ENCODE measurements at regions not wholly inside any gene's neighbourhood (a gene's known extent, or its start where the extent isn't known, plus 50 kb on each side); places are given as distances from the start of the nearest gene placed in this dataset.

- TF ChIP-seq CTCF (conservative IDR thresholded peaks at IDR 0.05): no peak
- no peak overlapping the region for H3K27ac Mint-ChIP-seq
- Histone ChIP-seq H3K9ac (ENCODE audit: extremely low read depth, low read length, poor library complexity, severe bottlenecking) (no peak overlapping the region), H3K27me3 (ENCODE audit: control insufficient read depth, insufficient read depth, low read length, poor library complexity, severe bottlenecking) (no peaks in the 10 kb centered on the region), H3K27ac (ENCODE audit: low read depth, low read length) (no peak overlapping the region), H3K4me3 (ENCODE audit: low read length) (no peak overlapping the region), H3K4me1 (ENCODE audit: control insufficient read depth, insufficient read depth, low read length) (peaks cover 3% of the 10 kb centered on the region), H3K36me3 (ENCODE audit: control insufficient read depth, insufficient read depth, low read length) (no peaks in the 10 kb centered on the region), H3K9me3 (ENCODE audit: control insufficient read depth, low read length) (no peaks in the 10 kb centered on the region)
- no peaks in the 10 kb centered on the region for H3K27me3 Mint-ChIP-seq (ENCODE audit: insufficient read depth)
- H3K4me3 Mint-ChIP-seq: no peak overlapping the region
- WGBS, 2 experiments (ENCODE audit: insufficient coverage in 1 of 2, insufficient read length in 1 of 2): 89 to 90% methylated on average over 7 to 15 of the region's 15 CpGs
- H3K9me3 Mint-ChIP-seq: no peaks in the 10 kb centered on the region
- no peak for DNase-seq
- H3K4me1 Mint-ChIP-seq: peaks cover 19% of the 10 kb centered on the region
- no peaks in the 10 kb centered on the region for H3K36me3 Mint-ChIP-seq (ENCODE audit: low read depth)
These were observed 85.9 kb downstream of the GLI2 start for GRCh38 chr2:120821446-120822160.

DNA sequence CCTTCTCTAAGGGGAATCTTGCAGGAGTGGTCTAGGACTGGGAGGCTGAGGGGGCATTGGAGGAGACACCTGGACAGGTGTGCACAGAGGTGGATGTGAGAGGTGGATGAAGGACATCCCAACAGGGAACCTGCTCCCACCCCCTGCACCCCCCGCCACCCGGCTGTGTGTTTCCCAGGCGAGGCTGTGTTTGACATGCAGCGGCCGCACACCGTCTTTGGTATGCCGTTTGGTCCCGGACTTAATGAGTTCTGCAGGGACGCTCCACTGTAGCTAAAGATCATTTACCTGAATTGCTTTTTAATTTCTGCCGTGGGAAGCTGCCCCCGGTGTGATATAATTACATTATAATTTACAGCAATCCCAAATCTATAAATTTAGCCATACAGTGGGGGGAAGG is 87.3 kb downstream of the GLI2 start:
- H3K9me3 Mint-ChIP-seq: no peaks in the 10 kb centered on the region
- 93 to 94% methylated on average over 8 to 11 of the region's 11 CpGs for WGBS, 2 experiments (ENCODE audit: insufficient coverage in 1 of 2, insufficient read length in 1 of 2)
- no peak overlapping the region for H3K4me3 Mint-ChIP-seq
- H3K4me1 Mint-ChIP-seq: peaks cover 19% of the 10 kb centered on the region
- no peaks in the 10 kb centered on the region for H3K36me3 ChIP-seq (ENCODE audit: control insufficient read depth, insufficient read depth, low read length)
- no peak overlapping the region for H3K9ac ChIP-seq (ENCODE audit: extremely low read depth, low read length, poor library complexity, severe bottlenecking)
- H3K27ac ChIP-seq (ENCODE audit: low read depth, low read length): no peak overlapping the region
- H3K4me3 ChIP-seq (ENCODE audit: low read length): no peak overlapping the region
- H3K27me3 Mint-ChIP-seq (ENCODE audit: insufficient read depth): no peaks in the 10 kb centered on the region
- no peaks in the 10 kb centered on the region for H3K9me3 ChIP-seq (ENCODE audit: control insufficient read depth, low read length)
- H3K4me1 ChIP-seq (ENCODE audit: control insufficient read depth, insufficient read depth, low read length): peaks cover 3% of the 10 kb centered on the region
- DNase-seq: no peak
- H3K27me3 ChIP-seq (ENCODE audit: control insufficient read depth, insufficient read depth, low read length, poor library complexity, severe bottlenecking): no peaks in the 10 kb centered on the region
- H3K27ac Mint-ChIP-seq: no peak overlapping the region
- TF ChIP-seq CTCF (conservative IDR thresholded peaks at IDR 0.05): no peak
- H3K36me3 Mint-ChIP-seq (ENCODE audit: low read depth): no peaks in the 10 kb centered on the region

- Histone ChIP-seq H3K9ac (ENCODE audit: extremely low read depth, low read length, poor library complexity, severe bottlenecking) (no peak overlapping the region), H3K9me3 (ENCODE audit: control insufficient read depth, low read length) (no peaks in the 10 kb centered on the region), H3K4me1 (ENCODE audit: control insufficient read depth, insufficient read depth, low read length) (peaks cover 3% of the 10 kb centered on the region), H3K27ac (ENCODE audit: low read depth, low read length) (no peak overlapping the region), H3K4me3 (ENCODE audit: low read length) (no peak overlapping the region), H3K27me3 (ENCODE audit: control insufficient read depth, insufficient read depth, low read length, poor library complexity, severe bottlenecking) (no peaks in the 10 kb centered on the region), H3K36me3 (ENCODE audit: control insufficient read depth, insufficient read depth, low read length) (no peaks in the 10 kb centered on the region)
- H3K27ac Mint-ChIP-seq: no peak overlapping the region
- H3K27me3 Mint-ChIP-seq (ENCODE audit: insufficient read depth): no peaks in the 10 kb centered on the region
- peaks cover 14% of the 10 kb centered on the region for H3K4me1 Mint-ChIP-seq
- DNase-seq: no peak
- H3K4me3 Mint-ChIP-seq: no peak overlapping the region
- WGBS, 2 experiments (ENCODE audit: insufficient coverage in 1 of 2, insufficient read length in 1 of 2): 95 to 100% methylated on average over 5 to 10 of the region's 10 CpGs
- no peaks in the 10 kb centered on the region for H3K36me3 Mint-ChIP-seq (ENCODE audit: low read depth)
- H3K9me3 Mint-ChIP-seq: no peaks in the 10 kb centered on the region
- no peak for TF ChIP-seq CTCF (conservative IDR thresholded peaks at IDR 0.05)
These were observed 87.9 kb downstream of the GLI2 start for GRCh38 chr2:120823551-120823950.
